ENCODE measurements at regions not wholly inside any gene's neighbourhood (a gene's known extent, or its start where the extent isn't known, plus 50 kb on each side); places are given as distances from the start of the nearest gene placed in this dataset.

- CTCF ChIA-PET, result interaction anchor here (1.1 kb wide), 2 partner anchors 134 to 303 kb away, joined by 3 to 4 read pairs; partner anchors contain the start of gene MYLIP
These were observed 133.9 kb upstream of the MYLIP start for GRCh38 chr6:15994814-15995459.

GRCh38 chr6:15993716-15994228 is 135.1 kb upstream of the MYLIP start:
- H3K4me3 ChIP-seq (ENCODE audit: low read depth, low read length), result no peak overlapping the region
- ChIA-PET POLR2A (no interaction called here), CTCF (interaction anchor here (0.8 to 1.1 kb wide), 2 partner anchors 135 to 302 kb away, joined by 3 read pairs; partner anchors contain the start of gene MYLIP)
- no peak overlapping the region for H3K27ac ChIP-seq (ENCODE audit: extremely low read depth, low read depth, low read length)
- no peaks in the 10 kb centered on the region for H3K36me3 ChIP-seq (ENCODE audit: control insufficient read depth in 2 of 2, insufficient read depth in 1 of 2, low read length in 2 of 2)
- H3K9me3 ChIP-seq (ENCODE audit: control insufficient read depth, insufficient read depth, low read depth, low read length), result no peaks in the 10 kb centered on the region
- no peak for TF ChIP-seq ZNF629 (tag by site-specific recombination; IDR thresholded peaks at IDR 0.05)
- TF ChIP-seq ELK4 (IDR thresholded peaks at IDR 0.05; ENCODE audit: borderline replicate concordance, low read depth, low read length), result no peak
- TF ChIP-seq ZNF777 (tag by site-specific recombination; IDR thresholded peaks at IDR 0.05; ENCODE audit: borderline replicate concordance), result no peak
- TF ChIP-seq ZBTB21 (tag by site-specific recombination; IDR thresholded peaks at IDR 0.05), result no peak
- no peak for TF ChIP-seq REPIN1 (tag by site-specific recombination; IDR thresholded peaks at IDR 0.05; ENCODE audit: low read depth)
- TF ChIP-seq ZNF654 (tag by site-specific recombination; IDR thresholded peaks at IDR 0.05; ENCODE audit: low read depth), result no peak
- TF ChIP-seq ZNF280C (tag by site-specific recombination; IDR thresholded peaks at IDR 0.05), result no peak
- TF ChIP-seq ZNF133 (tag by site-specific recombination; IDR thresholded peaks at IDR 0.05), result no peak
- no peak for TF ChIP-seq OVOL3 (tag by site-specific recombination; IDR thresholded peaks at IDR 0.05)
- TF ChIP-seq ZNF214 (tag by site-specific recombination; IDR thresholded peaks at IDR 0.05; ENCODE audit: borderline replicate concordance), result no peak
- H3K4me1 ChIP-seq (ENCODE audit: control insufficient read depth, insufficient read depth, low read length), result no peaks in the 10 kb centered on the region

More at GRCh38 chr6:15994814-15995459, 133.9 kb upstream of the MYLIP start:
- Histone ChIP-seq H3K4me1 (ENCODE audit: control insufficient read depth, insufficient read depth, low read length) (no peaks in the 10 kb centered on the region), H3K27ac (ENCODE audit: extremely low read depth, low read depth, low read length) (no peak overlapping the region), H3K4me3 (ENCODE audit: low read depth, low read length) (no peak overlapping the region), H3K9me3 (ENCODE audit: control insufficient read depth, insufficient read depth, low read depth, low read length) (no peaks in the 10 kb centered on the region), H3K36me3 (ENCODE audit: control insufficient read depth in 2 of 2, insufficient read depth in 1 of 2, low read length in 2 of 2) (no peaks in the 10 kb centered on the region)
- TF ChIP-seq TRIM28 (IDR thresholded peaks at IDR 0.05; ENCODE audit: borderline replicate concordance, low read length) (no peak), ZNF658 (tag by site-specific recombination; IDR thresholded peaks at IDR 0.05) (no peak), KLF16 (tag by site-specific recombination; IDR thresholded peaks at IDR 0.05) (no peak)
- POLR2A ChIA-PET, result no interaction called here

- Histone ChIP-seq H3K4me1 (ENCODE audit: control insufficient read depth, insufficient read depth, low read length) (no peaks in the 10 kb centered on the region), H3K4me3 (ENCODE audit: low read depth, low read length) (no peak overlapping the region), H3K9me3 (ENCODE audit: control insufficient read depth, insufficient read depth, low read depth, low read length) (no peaks in the 10 kb centered on the region), H3K27ac (ENCODE audit: extremely low read depth, low read depth, low read length) (no peak overlapping the region), H3K36me3 (ENCODE audit: control insufficient read depth in 2 of 2, insufficient read depth in 1 of 2, low read length in 2 of 2) (no peaks in the 10 kb centered on the region)
- ChIA-PET CTCF (interaction anchor here (0.7 to 1.2 kb wide), 2 partner anchors 11 to 153 kb away, joined by 3 to 4 read pairs; no protein-coding TSS in a partner anchor), POLR2A (no interaction called here)
- TF ChIP-seq ZNF792 (tag by site-specific recombination; IDR thresholded peaks at IDR 0.05) (no peak), ZNF692 (tag by site-specific recombination; IDR thresholded peaks at IDR 0.05) (no peak), ZNF830 (tag by site-specific recombination; IDR thresholded peaks at IDR 0.05; ENCODE audit: low read depth) (no peak), ZNF311 (tag by site-specific recombination; IDR thresholded peaks at IDR 0.05; ENCODE audit: borderline replicate concordance) (no peak), ZSCAN18 (tag by site-specific recombination; IDR thresholded peaks at IDR 0.05) (no peak), ZNF670 (tag by site-specific recombination; IDR thresholded peaks at IDR 0.05; ENCODE audit: low read depth) (no peak), ZNF530 (tag by site-specific recombination; IDR thresholded peaks at IDR 0.05; ENCODE audit: low read depth) (no peak), ZNF362 (tag by site-specific recombination; IDR thresholded peaks at IDR 0.05) (no peak), ZNF548 (tag by site-specific recombination; IDR thresholded peaks at IDR 0.05) (no peak)
These were observed 138.7 kb upstream of the MYLIP start for GRCh38 chr6:15990179-15990578.
